Suprapubic skin (tissue), 3 donors: ENCODE measurements at regions not wholly inside any gene's neighbourhood (a gene's known extent, or its start where the extent isn't known, plus 50 kb on each side); places are given as distances from the start of the nearest gene placed in this dataset.

Experiments
- CTCF ChIP-seq, 2 donors: fragments of 200-600 bp in 1 of 2; fragments of 450-650 bp in 1 of 2; sonication (generic) in 1 of 2; IDR thresholded peaks; one replicate each; pipeline ENCODE4 v1.5.1; 2016 to 2019; ENCODE audit warnings: antibody characterized with exemption in 2 of 2, mild to moderate bottlenecking in 1 of 2, moderate library complexity in 1 of 2
- EP300 ChIP-seq: sonication (generic); formaldehyde crosslinking; IDR thresholded peaks from one replicate; pipeline ENCODE4 v1.6.1; 2017; ENCODE audit warnings: antibody characterized with exemption
- POLR2A ChIP-seq, 2 donors: fragments of 450-650 bp; IDR thresholded peaks; one replicate each; pipeline ENCODE4 v1.6.1; 2017; ENCODE audit warnings: antibody characterized with exemption in 2 of 2, mild to moderate bottlenecking in 2 of 2, moderate library complexity in 2 of 2

- TF ChIP-seq CTCF (IDR thresholded peaks at IDR 0.05), result no peak
- no peak for TF ChIP-seq POLR2A (IDR thresholded peaks at IDR 0.05)
- no peak for TF ChIP-seq EP300
These were observed 291.6 kb downstream of the PTBP2 start for GRCh38 chr1:97013136-97013535.
